Activated naive CD4-positive, alpha-beta T cell treated with anti-CD3 and anti-CD28 coated beads for 36 hours (primary cell): ENCODE measurements at regions not wholly inside any gene's neighbourhood (a gene's known extent, or its start where the extent isn't known, plus 50 kb on each side); places are given as distances from the start of the nearest gene placed in this dataset.
"Not testable (repeated sequence)": the region's sequence is repeated elsewhere in the genome, so short reads cannot be mapped to it uniquely, and the experiment has no call there.

ENCODE experiments used
- CTCF ChIA-PET: fragments of 350-600 bp; sonication (Branson Sonifier 250); formaldehyde crosslinking; loops from one replicate; lab custom pipeline; 2021; ENCODE audit warnings: antibody characterized with exemption; lab: Charles Lee
- DNase-seq: peaks from one replicate; pipeline ENCODE4 v3.0.0-alpha.2; 2020
- H3K27ac Mint-ChIP-seq: one replicate; pipeline ENCODE4 v1.8.0; 2021; ENCODE audit warnings: mild to moderate bottlenecking, mixed read lengths
- H3K27me3 Mint-ChIP-seq: one replicate; pipeline ENCODE4 v1.8.0; 2021; ENCODE audit warnings: low read depth, mixed read lengths
- H3K36me3 Mint-ChIP-seq: one replicate; pipeline ENCODE4 v1.8.0; 2021; ENCODE audit warnings: low read depth, mixed read lengths
- H3K4me1 Mint-ChIP-seq: one replicate; pipeline ENCODE4 v1.8.0; 2021; ENCODE audit warnings: low read depth, mixed read lengths
- H3K4me3 Mint-ChIP-seq: one replicate; pipeline ENCODE4 v1.8.0; 2021; ENCODE audit warnings: mild to moderate bottlenecking, moderate library complexity, mixed read lengths
- H3K9me3 Mint-ChIP-seq: one replicate; pipeline ENCODE4 v1.8.0; 2021; ENCODE audit warnings: mixed read lengths
- intact Hi-C: fragments of 100-400 bp; cut with micrococcal nuclease; formaldehyde crosslinking; loops from one replicate; pipeline ENCODE4 v1.15.1; 2023

DNA sequence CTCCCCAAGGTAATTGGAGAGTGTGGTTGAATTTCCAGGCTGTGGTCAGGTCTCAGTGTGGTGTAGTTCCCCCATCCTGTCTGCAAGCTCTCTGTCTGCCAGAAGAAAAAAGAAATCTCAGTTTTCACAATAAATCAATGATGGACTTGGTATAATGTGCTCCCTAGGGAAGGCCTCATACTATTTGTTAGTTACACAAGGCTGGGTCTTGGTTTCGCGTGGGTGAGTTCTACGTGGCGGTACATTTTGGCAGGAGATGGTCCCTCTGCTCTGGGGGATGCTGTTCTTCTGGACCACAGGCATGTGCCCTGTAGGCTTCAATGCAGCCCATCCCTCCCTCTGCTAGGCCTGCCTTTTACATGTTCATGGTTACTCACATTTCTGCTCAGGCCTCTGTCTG lies 206.4 kb upstream of the PELI2 start:
- H3K36me3 Mint-ChIP-seq = no peaks in the 10 kb centered on the region
- intact Hi-C loops = no loop called here

DNA sequence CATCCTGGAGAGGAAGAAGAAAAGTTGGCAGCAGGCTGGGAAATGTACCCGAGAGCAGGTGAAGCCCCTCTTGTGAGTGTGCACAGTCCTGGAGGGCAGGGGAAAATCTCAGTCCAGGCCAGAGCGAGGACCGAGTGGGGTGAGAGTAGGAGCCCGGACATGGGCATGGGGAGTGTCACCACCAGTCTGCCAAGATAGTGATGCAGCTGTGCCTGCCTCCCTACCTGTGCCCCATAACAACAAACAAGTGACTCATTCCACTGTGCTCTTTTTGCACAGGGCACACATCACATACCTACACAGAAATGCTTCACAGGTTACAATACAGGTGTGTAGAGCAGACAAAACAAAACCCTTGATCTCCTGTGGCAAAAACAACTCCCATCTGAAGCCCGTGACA lies 205.9 kb upstream of the PELI2 start:
- H3K4me1 Mint-ChIP-seq = no peaks in the 10 kb centered on the region
- no peak for DNase-seq
- no peaks in the 10 kb centered on the region for H3K36me3 Mint-ChIP-seq
- no peak overlapping the region for H3K27ac Mint-ChIP-seq
- H3K9me3 Mint-ChIP-seq = peaks cover 2% of the 10 kb centered on the region
- intact Hi-C loops = no loop called here
- no peak overlapping the region for H3K4me3 Mint-ChIP-seq
- CTCF ChIA-PET = interaction anchor here (0.7 kb wide), 1 partner anchor 14 kb away, joined by 3 read pairs; no protein-coding TSS in a partner anchor
- H3K27me3 Mint-ChIP-seq = peaks cover 10% of the 10 kb centered on the region

More for the DNA sequence above, 206.4 kb upstream of the PELI2 start:
- H3K4me3 Mint-ChIP-seq = no peak overlapping the region
- H3K4me1 Mint-ChIP-seq = no peaks in the 10 kb centered on the region
- H3K27ac Mint-ChIP-seq = no peak overlapping the region
- peaks cover 6% of the 10 kb centered on the region for H3K27me3 Mint-ChIP-seq
- CTCF ChIA-PET = no interaction called here
- H3K9me3 Mint-ChIP-seq = peaks cover 2% of the 10 kb centered on the region
- no peak for DNase-seq

DNA sequence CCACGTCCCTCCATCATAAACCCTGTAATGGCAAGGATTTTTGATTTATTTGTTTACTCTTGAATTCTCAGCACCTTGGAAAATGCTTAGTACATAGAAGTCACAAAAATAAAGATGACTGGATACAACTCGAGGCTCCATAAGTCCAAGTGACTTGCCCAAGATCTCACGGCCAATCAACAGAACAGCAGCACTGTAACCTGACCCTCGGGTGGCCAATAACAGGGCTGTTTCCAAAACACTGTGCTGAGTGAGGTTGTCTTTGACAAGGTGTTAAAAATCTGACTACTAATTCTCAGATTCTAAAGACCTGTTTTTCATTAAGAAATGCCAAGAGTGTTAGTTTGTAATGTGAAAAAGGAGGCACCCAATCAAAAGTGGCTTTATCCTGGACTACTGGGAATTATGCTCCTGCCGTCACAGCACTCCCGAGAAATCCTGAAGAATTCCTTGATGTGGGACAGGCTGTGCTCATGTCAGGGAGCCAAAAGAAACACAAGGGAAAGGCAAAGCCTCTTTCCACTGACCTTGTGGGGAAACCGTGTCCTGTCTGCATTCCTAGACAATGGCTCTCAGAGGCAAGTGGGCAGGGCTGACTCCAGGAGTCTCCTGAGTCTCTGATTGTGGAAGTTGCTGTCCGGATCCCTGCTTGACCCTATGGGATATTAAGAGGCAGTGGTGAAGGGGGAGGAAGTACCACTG lies 204.7 kb upstream of the PELI2 start:
- DNase-seq = no peak
- CTCF ChIA-PET = no interaction called here
- intact Hi-C loops = no loop called here
- Mint-ChIP-seq H3K9me3 (peaks cover 2% of the 10 kb centered on the region), H3K27me3 (peaks cover 16% of the 10 kb centered on the region), H3K4me3 (no peak overlapping the region), H3K27ac (no peak overlapping the region), H3K36me3 (no peaks in the 10 kb centered on the region), H3K4me1 (no peaks in the 10 kb centered on the region)

DNA sequence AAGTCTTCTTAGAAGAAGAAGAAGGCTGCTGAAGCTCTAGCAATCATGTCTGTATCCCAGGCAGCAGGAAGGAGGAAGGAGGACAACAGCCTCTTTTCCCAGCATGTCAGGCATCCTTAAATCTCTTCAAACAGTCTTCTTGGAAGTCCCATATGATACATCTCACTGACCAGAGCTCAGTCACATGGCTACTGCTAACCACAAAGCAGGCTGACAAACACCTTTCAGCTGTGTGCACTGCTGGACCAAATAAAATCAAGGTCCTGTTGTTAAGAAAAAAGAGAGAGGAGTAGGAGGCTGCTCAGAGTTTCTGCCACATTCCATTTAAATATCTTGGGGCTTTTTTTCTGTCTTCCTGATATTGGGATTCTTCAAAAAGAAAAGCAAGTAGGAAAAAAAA lies 203.4 kb upstream of the PELI2 start:
- Mint-ChIP-seq H3K4me3 (no peak overlapping the region), H3K4me1 (no peaks in the 10 kb centered on the region), H3K27me3 (peaks cover 18% of the 10 kb centered on the region), H3K9me3 (peaks cover 2% of the 10 kb centered on the region), H3K27ac (no peak overlapping the region), H3K36me3 (no peaks in the 10 kb centered on the region)
- intact Hi-C loops = no loop called here
- CTCF ChIA-PET = interaction anchor here (1.0 to 1.2 kb wide), 2 partner anchors 183 to 469 kb away, joined by 3 to 4 read pairs; no protein-coding TSS in a partner anchor
- no peak for DNase-seq

DNA sequence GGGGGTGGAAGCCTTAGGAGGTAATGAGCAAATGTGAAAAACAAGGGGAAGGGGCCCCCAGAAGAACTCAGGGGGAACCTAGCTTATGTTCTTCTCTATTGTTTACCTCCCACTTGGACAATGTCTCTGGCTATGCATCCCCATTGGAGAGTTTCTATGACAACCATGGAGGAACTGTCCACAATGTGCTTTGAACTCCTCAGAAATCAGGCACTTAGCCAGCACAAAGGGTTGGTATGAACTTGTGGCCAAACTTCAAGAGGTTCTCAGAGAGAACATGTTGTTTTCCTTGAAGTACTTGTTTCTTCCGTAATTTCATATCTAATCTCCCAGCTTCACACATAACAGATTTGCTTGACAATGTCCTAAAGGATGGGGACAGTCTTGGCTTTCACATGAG lies 202.8 kb upstream of the PELI2 start:
- Mint-ChIP-seq H3K4me3 (no peak overlapping the region), H3K9me3 (peaks cover 2% of the 10 kb centered on the region), H3K4me1 (no peaks in the 10 kb centered on the region), H3K27me3 (peaks cover 18% of the 10 kb centered on the region), H3K27ac (no peak overlapping the region), H3K36me3 (no peaks in the 10 kb centered on the region)
- intact Hi-C loops = no loop called here
- CTCF ChIA-PET = interaction anchor here (1.0 to 1.2 kb wide), 2 partner anchors 184 to 469 kb away, joined by 3 to 4 read pairs; no protein-coding TSS in a partner anchor
- DNase-seq = no peak

DNA sequence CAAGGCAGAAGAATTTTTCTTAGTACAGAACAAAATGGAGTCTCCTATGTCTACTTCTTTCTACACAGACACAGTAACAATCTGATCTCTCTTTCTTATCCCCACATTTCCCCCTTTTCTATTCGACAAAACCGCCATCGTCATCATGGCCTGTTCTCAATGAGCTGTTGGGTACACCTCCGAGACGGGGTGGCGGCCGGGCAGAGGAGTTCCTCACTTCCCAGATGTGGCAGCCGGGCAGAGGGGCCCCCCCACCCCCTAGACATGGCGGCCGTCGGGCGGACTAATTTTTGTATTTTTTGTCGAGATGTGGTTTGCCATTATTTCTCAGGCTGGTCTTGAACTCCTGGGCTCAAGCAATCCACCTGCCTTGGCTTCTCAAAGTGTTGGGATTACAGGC lies 198.4 kb upstream of the PELI2 start:
- intact Hi-C loops, CTCF ChIA-PET, H3K4me1 Mint-ChIP-seq, DNase-seq, H3K9me3 Mint-ChIP-seq, H3K27ac Mint-ChIP-seq, H3K36me3 Mint-ChIP-seq, H3K4me3 Mint-ChIP-seq: not testable (repeated sequence)
- peaks cover 15% of the 10 kb centered on the region for H3K27me3 Mint-ChIP-seq

DNA sequence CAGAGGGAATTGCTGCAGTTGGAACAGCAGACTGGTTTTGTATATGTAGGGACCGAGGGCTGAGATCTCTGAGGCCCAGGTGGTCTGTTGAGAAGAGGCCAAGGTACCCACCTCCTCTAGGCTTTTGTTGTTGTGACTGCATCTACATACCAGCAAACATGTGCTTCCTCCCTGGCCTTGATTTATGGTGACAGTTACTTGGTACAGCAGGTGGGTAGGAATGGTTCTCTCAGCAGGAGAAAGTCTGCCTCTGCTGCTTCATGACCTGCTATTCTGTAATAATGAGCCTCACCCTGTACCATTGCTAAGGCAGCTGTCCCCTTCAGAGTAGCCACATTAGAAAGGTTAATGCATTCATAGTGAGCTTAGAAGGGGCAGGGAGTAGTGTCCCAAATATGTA lies 196.7 kb upstream of the PELI2 start:
- no peak for DNase-seq
- peaks cover 13% of the 10 kb centered on the region for H3K27me3 Mint-ChIP-seq
- no peak overlapping the region for H3K27ac Mint-ChIP-seq

DNA sequence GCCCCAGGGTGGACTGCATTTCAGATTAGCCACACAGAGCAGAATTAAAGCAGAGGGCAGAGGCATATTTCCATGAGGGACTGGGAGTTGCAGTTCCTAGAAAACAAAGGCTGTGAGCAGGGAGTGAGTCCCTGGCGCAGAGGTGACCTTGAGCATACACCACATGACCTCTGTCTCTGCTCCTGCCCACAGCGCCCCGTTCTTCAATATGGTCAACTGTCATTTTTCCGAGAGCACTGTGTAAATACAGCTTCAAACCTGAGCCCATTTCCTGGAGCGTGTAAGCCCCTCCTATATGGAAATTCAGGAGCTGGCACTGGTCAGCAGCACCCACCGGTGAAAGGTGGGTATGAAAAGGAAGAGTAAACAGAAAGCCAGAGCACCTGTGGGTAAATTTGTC lies 192.2 kb upstream of the PELI2 start:
- CTCF ChIA-PET = no interaction called here
- Mint-ChIP-seq H3K36me3 (no peaks in the 10 kb centered on the region), H3K4me3 (no peak overlapping the region), H3K27ac (no peak overlapping the region), H3K9me3 (no peaks in the 10 kb centered on the region), H3K27me3 (peaks cover 5% of the 10 kb centered on the region), H3K4me1 (no peaks in the 10 kb centered on the region)
- DNase-seq = no peak
- intact Hi-C loops = no loop called here

More for the DNA sequence above, 196.7 kb upstream of the PELI2 start:
- CTCF ChIA-PET = no interaction called here
- Mint-ChIP-seq H3K4me1 (no peaks in the 10 kb centered on the region), H3K9me3 (peaks cover 1% of the 10 kb centered on the region), H3K4me3 (no peak overlapping the region), H3K36me3 (no peaks in the 10 kb centered on the region)
- intact Hi-C loops = no loop called here

DNA sequence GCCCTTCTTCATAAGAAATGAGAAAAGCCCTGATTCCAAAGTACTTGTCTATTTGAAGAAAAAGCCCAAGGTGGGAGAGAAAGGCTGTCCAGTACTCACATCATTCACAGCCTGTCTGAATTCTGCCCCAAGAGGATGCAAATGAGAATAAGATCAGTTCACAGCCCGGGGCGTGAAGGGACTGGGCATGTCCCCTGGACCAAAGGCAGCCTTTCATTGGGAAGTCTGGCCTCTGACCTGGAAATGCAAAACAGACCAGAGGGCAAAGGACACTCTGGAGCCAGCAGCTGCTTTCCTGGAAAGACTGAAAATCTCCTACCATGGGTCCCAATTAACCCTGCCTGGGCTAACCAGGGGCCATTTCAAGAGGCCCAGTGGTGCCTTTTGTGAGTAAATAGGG lies 191.2 kb upstream of the PELI2 start:
- Mint-ChIP-seq H3K4me3 (no peak overlapping the region), H3K36me3 (no peaks in the 10 kb centered on the region), H3K9me3 (no peaks in the 10 kb centered on the region), H3K27ac (no peak overlapping the region), H3K4me1 (no peaks in the 10 kb centered on the region), H3K27me3 (peaks cover 9% of the 10 kb centered on the region)
- DNase-seq = no peak
- CTCF ChIA-PET = interaction anchor here (0.6 kb wide), 1 partner anchor 14 kb away, joined by 3 read pairs; no protein-coding TSS in a partner anchor
- intact Hi-C loops = no loop called here

DNA sequence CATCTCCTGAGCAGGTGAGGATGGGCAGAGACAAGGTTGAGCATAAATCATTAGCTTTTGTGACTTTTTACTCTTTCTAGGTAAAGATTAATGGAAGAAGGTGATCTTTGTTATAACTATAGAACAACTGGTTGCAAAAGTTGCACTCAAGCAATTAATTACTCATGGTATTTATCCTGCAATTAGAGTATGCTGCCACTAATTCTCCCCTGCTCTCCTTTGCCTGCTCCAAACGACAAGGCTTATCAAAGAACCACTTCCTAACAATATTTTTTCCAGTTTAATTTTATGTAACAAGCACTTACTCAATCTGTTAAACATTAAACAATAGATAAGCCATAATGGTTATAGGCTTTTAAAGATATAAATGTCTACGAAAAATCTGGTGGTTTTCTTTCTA lies 189.9 kb upstream of the PELI2 start:
- Mint-ChIP-seq H3K4me1 (no peaks in the 10 kb centered on the region), H3K4me3 (no peak overlapping the region), H3K27me3 (peaks cover 11% of the 10 kb centered on the region), H3K36me3 (no peaks in the 10 kb centered on the region), H3K9me3 (no peaks in the 10 kb centered on the region), H3K27ac (no peak overlapping the region)
- CTCF ChIA-PET = interaction anchor here (0.6 kb wide), 1 partner anchor 235 kb away, joined by 3 read pairs; no protein-coding TSS in a partner anchor
- intact Hi-C loops = no loop called here
- no peak for DNase-seq

DNA sequence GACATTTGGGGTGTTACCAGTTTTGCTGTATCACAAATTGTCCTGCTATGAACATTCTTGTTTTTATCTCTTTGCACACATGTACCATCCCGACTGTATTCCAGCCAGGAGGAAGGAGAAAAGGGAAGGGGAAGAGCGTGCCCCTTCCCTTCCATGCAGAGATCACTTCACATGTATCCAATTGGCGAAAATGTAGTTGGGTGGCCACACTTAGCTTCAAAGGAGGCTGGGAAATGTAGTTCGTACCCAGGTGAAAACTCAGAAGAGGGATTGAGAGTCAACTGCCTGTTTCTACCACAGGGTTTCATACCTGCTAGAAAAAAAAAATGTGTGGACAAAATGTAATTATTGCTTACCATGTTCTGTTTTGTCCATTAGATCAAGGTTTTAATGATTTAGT lies 189.1 kb upstream of the PELI2 start:
- Mint-ChIP-seq H3K36me3 (no peaks in the 10 kb centered on the region), H3K27me3 (peaks cover 11% of the 10 kb centered on the region), H3K4me1 (no peaks in the 10 kb centered on the region), H3K4me3 (no peak overlapping the region), H3K27ac (no peak overlapping the region), H3K9me3 (peaks cover 1% of the 10 kb centered on the region)
- intact Hi-C loops = no loop called here
- DNase-seq = no peak
- CTCF ChIA-PET = no interaction called here

DNA sequence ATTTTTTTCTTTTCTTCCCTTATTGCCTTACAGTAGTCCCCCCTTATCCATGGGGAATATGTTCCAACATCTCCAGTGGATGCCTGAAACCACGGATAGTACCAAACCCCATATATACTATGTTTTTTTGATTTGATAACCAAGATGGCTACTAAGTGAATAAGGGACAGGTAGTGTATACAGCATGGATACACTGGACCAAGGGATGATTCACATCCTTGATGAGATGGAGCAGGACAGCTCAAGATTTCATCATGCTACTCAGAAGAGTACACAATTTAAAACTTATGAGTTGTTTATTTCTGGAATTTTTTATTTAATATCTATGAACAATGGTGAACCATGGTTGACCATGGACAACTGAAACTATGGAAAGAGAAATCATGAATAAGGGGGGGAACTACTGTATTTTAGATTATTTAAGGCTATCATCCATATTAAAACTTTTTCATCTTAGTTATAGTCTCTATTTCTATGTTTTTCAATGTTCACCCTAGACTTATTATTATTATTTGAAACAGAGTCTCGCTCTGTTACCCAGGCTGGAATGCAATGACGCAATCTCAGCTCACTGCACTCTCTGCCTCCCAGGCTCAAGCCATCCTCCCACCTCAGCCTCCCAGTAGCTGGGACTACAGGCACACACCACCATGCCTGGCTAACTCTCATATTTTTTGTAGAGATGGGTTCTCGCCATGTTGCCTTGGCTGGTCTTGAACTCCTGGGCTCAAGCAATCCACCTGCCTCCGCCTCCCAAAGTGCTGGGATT lies 188.0 kb upstream of the PELI2 start:
- CTCF ChIA-PET = no interaction called here
- H3K27ac Mint-ChIP-seq = no peak overlapping the region
- H3K27me3 Mint-ChIP-seq = peaks cover 11% of the 10 kb centered on the region
- H3K4me3 Mint-ChIP-seq = no peak overlapping the region
- H3K9me3 Mint-ChIP-seq = peaks cover 1% of the 10 kb centered on the region
- no peak for DNase-seq
- intact Hi-C loops = no loop called here
- H3K4me1 Mint-ChIP-seq = no peaks in the 10 kb centered on the region
- H3K36me3 Mint-ChIP-seq = no peaks in the 10 kb centered on the region

DNA sequence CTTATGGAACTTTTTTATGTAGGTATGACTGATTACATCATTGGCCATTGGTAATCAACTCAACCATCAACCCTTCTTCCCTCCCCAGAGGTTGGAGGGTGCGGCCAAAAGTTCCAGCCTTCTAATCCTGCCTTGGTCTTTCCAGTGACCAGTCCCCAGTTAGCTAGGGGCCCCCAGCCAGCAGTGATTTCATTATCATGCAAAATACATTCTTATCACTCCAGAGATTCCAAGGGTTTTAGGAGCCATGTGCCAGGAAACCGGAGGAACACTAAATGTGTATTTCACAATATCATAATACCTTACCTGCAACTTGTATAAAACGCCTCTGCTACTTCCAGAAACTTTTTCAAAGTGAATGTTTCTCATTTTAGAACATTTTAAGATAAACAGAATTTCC lies 181.5 kb upstream of the PELI2 start:
- Mint-ChIP-seq H3K9me3 (peaks cover 4% of the 10 kb centered on the region), H3K4me1 (no peaks in the 10 kb centered on the region), H3K27ac (no peak overlapping the region), H3K36me3 (no peaks in the 10 kb centered on the region), H3K4me3 (no peak overlapping the region), H3K27me3 (peaks cover 7% of the 10 kb centered on the region)
- intact Hi-C loops = no loop called here
- DNase-seq = no peak
- CTCF ChIA-PET = no interaction called here
